ENCODE measurements at regions not wholly inside any gene's neighbourhood (a gene's known extent, or its start where the extent isn't known, plus 50 kb on each side); places are given as distances from the start of the nearest gene placed in this dataset.

GRCh38 chr6:144855812-144856531 is 570.8 kb downstream of the UTRN start:
- no peak for DNase-seq

- no peak for DNase-seq
Measured at GRCh38 chr6:144856622-144857021, 571.5 kb downstream of the UTRN start.

GRCh38 chr6:144857086-144857485 is 572.0 kb downstream of the UTRN start:
- DNase-seq, result no peak

- no peak for DNase-seq
Measured at GRCh38 chr6:144862769-144863168, 577.6 kb downstream of the UTRN start.

GRCh38 chr6:144867761-144868160 is 582.6 kb downstream of the UTRN start:
- no peak for DNase-seq

GRCh38 chr6:144870782-144871181 is 585.6 kb downstream of the UTRN start:
- no peak for DNase-seq

GRCh38 chr6:144873623-144874378 is 588.7 kb downstream of the UTRN start:
- no peak for DNase-seq

GRCh38 chr6:144876689-144877088 is 591.6 kb downstream of the UTRN start:
- DNase-seq, result no peak

- no peak for DNase-seq
Measured at GRCh38 chr6:144877118-144877517, 592.0 kb downstream of the UTRN start.

GRCh38 chr6:144878577-144878976 is 593.4 kb downstream of the UTRN start:
- DNase-seq, result no peak

GRCh38 chr6:144879436-144879835 is 594.3 kb downstream of the UTRN start:
- no peak for DNase-seq

GRCh38 chr6:144882425-144882824 is 597.3 kb downstream of the UTRN start:
- DNase-seq, result no peak

- no peak for DNase-seq
Measured at GRCh38 chr6:144883915-144884314, 598.8 kb downstream of the UTRN start.

GRCh38 chr6:144885817-144886216 is 600.7 kb downstream of the UTRN start:
- no peak for DNase-seq

GRCh38 chr6:144886682-144887081 is 601.5 kb downstream of the UTRN start:
- DNase-seq, result no peak

- no peak for DNase-seq
Measured at GRCh38 chr6:144888621-144889020, 603.5 kb downstream of the UTRN start.

GRCh38 chr6:144893680-144894151 is 608.6 kb downstream of the UTRN start:
- no peak for DNase-seq

GRCh38 chr6:144894240-144894639 is 609.1 kb downstream of the UTRN start:
- DNase-seq, result no peak

- DNase-seq, result no peak
Measured at GRCh38 chr6:144895313-144896278, 610.5 kb downstream of the UTRN start.

GRCh38 chr6:144896289-144896688 is 611.2 kb downstream of the UTRN start:
- no peak for DNase-seq

- no peak for DNase-seq
Measured at GRCh38 chr6:144896871-144897270, 611.7 kb downstream of the UTRN start.

- DNase-seq, result no peak
Measured at GRCh38 chr6:144897441-144897921, 612.3 kb downstream of the UTRN start.
